K562 (cell line): ENCODE measurements at regions not wholly inside any gene's neighbourhood (a gene's known extent, or its start where the extent isn't known, plus 50 kb on each side); places are given as distances from the start of the nearest gene placed in this dataset.

Experiments
- ATAC-seq: fragments of 200-7000 bp; cut with Tn5 transposase; 3 replicates; pipeline ENCODE4 v1.9.1; 2020; ENCODE audit warnings: moderate library complexity
- BruUV-seq: library from RNA; stranded (reverse); fragments of 400-500 nt; replicated peaks from 2 replicates; lab custom pipeline; 2021; lab: Mats Ljungman, UMichigan
- CTCF ChIA-PET: fragments of 300-600 bp; formaldehyde crosslinking; extraction: SDS; loops from one replicate; lab custom pipeline; 2021; ENCODE audit warnings: low intra/inter-chr PET ratio; lab: Yijun Ruan, JAX
- POLR2A ChIA-PET: fragments of 300-600, 350-650 bp; sonication (Branson Sonifier 250); formaldehyde crosslinking; extraction: SDS; loops from one replicate; lab custom pipeline; 2021; ENCODE audit warnings: antibody characterized with exemption, inconsistent platforms; lab: Yijun Ruan, JAX
- DNase-seq, 4 experiments: peaks; one replicate each; pipeline versions ENCODE4 v3.0.0 to v3.0.0-alpha.2; 2011 to 2018; ENCODE audit warnings: low spot score in 3 of 4, mixed read lengths in 3 of 4; ENCODE audit errors: extremely low read depth in 1 of 4
- FAIRE-seq: peaks from 2 replicates; lab custom pipeline; 2011; peaks lifted over from hg19 to GRCh38; lab: Jason Lieb, UNC
- H2AFZ ChIP-seq: 2 replicates; pipeline ENCODE4 v1.6.0; 2011; ENCODE audit warnings: low read depth, low read length, control low read depth, inconsistent platforms
- H3K27ac ChIP-seq: fragments of 200-600 bp; 3 replicates; pipeline ENCODE4 v1.8.0; 2011; ENCODE audit warnings: low read depth, mild to moderate bottlenecking, control low read depth, inconsistent platforms, low read length, moderate library complexity, mixed read lengths; ENCODE audit errors: extremely low read depth
- H3K27me3 ChIP-seq, 2 experiments: fragments of 300-600 bp in 1 of 2; 2 replicates in 1 of 2; 3 replicates in 1 of 2; pipeline versions ENCODE4 v1.6.0 to v1.8.0; 2011; ENCODE audit warnings: inconsistent platforms in 2 of 2, low read length in 2 of 2, mild to moderate bottlenecking in 1 of 2, mixed read lengths in 1 of 2, moderate library complexity in 1 of 2; ENCODE audit not compliant: control insufficient read depth in 2 of 2, insufficient read depth in 2 of 2
- H3K36me3 ChIP-seq: fragments of 300-600 bp; 3 replicates; pipeline ENCODE4 v1.8.0; 2011; ENCODE audit warnings: mild to moderate bottlenecking, low read length, inconsistent platforms; ENCODE audit not compliant: control insufficient read depth, insufficient read depth
- H3K4me1 ChIP-seq, 2 experiments: fragments of 200-600 bp in 1 of 2; replicated peaks in 1 of 2; 2 replicates in 1 of 2; 3 replicates in 1 of 2; pipeline versions ENCODE4 v1.5.1 to v1.8.0; 2011; ENCODE audit warnings: inconsistent platforms in 2 of 2, low read length in 2 of 2, mild to moderate bottlenecking in 1 of 2, mixed read lengths in 1 of 2, moderate library complexity in 1 of 2; ENCODE audit not compliant: control insufficient read depth in 2 of 2, insufficient read depth in 2 of 2
- H3K4me2 ChIP-seq: 2 replicates; pipeline ENCODE4 v1.6.1; 2011; ENCODE audit warnings: low read length, control low read depth, inconsistent platforms, mixed read lengths; ENCODE audit not compliant: insufficient read depth
- H3K4me3 ChIP-seq: fragments of 200-600 bp; sonication (generic), shearing (Covaris generic); 2 replicates; pipeline ENCODE4 v1.5.1; 2016; ENCODE audit warnings: control low read depth, inconsistent platforms
- H3K79me2 ChIP-seq: fragments of 200-600 bp; 3 replicates; pipeline ENCODE4 v1.8.0; 2011; ENCODE audit warnings: low read length, inconsistent platforms; ENCODE audit not compliant: control insufficient read depth, insufficient read depth
- H3K9ac ChIP-seq, 2 experiments: 2 replicates each; pipeline versions ENCODE4 v1.6.0 to v1.6.1; 2011; ENCODE audit warnings: low read depth in 2 of 2, low read length in 2 of 2, control low read depth in 1 of 2, inconsistent platforms in 1 of 2, mild to moderate bottlenecking in 1 of 2, mixed read lengths in 1 of 2; ENCODE audit not compliant: insufficient read depth in 1 of 2
- H3K9me1 ChIP-seq: one replicate; pipeline ENCODE4 v1.6.0; 2011; ENCODE audit warnings: inconsistent platforms, mild to moderate bottlenecking, low read length, moderate library complexity; ENCODE audit not compliant: control insufficient read depth, insufficient read depth
- H3K9me3 ChIP-seq: replicated peaks from 2 replicates; pipeline ENCODE4 v1.5.1; 2011; ENCODE audit warnings: low read depth, low read length, inconsistent platforms; ENCODE audit not compliant: control insufficient read depth, insufficient read depth
- H4K20me1 ChIP-seq: replicated peaks from 2 replicates; pipeline ENCODE4 v1.6.1; 2011; ENCODE audit warnings: low read length, inconsistent platforms, mixed read lengths; ENCODE audit not compliant: control insufficient read depth, insufficient read depth
- CSDE1 ChIP-seq, 2 experiments: fragments of 450-650 bp; IDR thresholded peaks; 2 replicates each; pipeline ENCODE4 v1.6.1; 2016; ENCODE audit warnings: mild to moderate bottlenecking in 1 of 2
- EGR1 ChIP-seq: fragments of 450-650 bp; conservative IDR thresholded peaks from 2 replicates; pipeline ENCODE4 v1.6.1; 2017; ENCODE audit warnings: mild to moderate bottlenecking
- KLF13 ChIP-seq: fragments of 450-650 bp; IDR thresholded peaks from 2 replicates; pipeline ENCODE4 v1.6.1; 2016; ENCODE audit warnings: missing genetic modification characterization, low read depth, mild to moderate bottlenecking, missing compliant biosample characterization, moderate library complexity, borderline replicate concordance
- MCM7 ChIP-seq, 2 experiments: fragments of 450-650 bp; IDR thresholded peaks; 2 replicates each; pipeline ENCODE4 v1.6.1; 2016 to 2018
- MTA2 ChIP-seq: fragments of 450-650 bp; IDR thresholded peaks from 2 replicates; pipeline ENCODE4 v1.6.1; 2016; ENCODE audit warnings: low read depth
- NCOR1 ChIP-seq: fragments of 450-650 bp; IDR thresholded peaks from 2 replicates; pipeline ENCODE4 v1.6.1; 2016; ENCODE audit warnings: mild to moderate bottlenecking, moderate library complexity
- RAD21 ChIP-seq, 2 experiments: fragments of 250-450 bp in 1 of 2; fragments of 450-650 bp in 1 of 2; sonication (Bioruptor Pico) in 1 of 2; formaldehyde crosslinking in 1 of 2; IDR thresholded peaks in 1 of 2; conservative IDR thresholded peaks in 1 of 2; 2 replicates each; pipeline versions ENCODE4 v1.4.0 to v1.8.0; 2020 to 2022; ENCODE audit warnings: mild to moderate bottlenecking in 2 of 2, moderate library complexity in 1 of 2
- RAD51 ChIP-seq: fragments of 450-650 bp; IDR thresholded peaks from 2 replicates; pipeline ENCODE4 v1.7.1; 2016; ENCODE audit warnings: low read depth, mild to moderate bottlenecking, borderline replicate concordance
- RB1 ChIP-seq: fragments of 450-650 bp; IDR thresholded peaks from 2 replicates; pipeline ENCODE4 v1.6.1; 2017; ENCODE audit warnings: low read depth, mild to moderate bottlenecking
- RUNX1 ChIP-seq: sonication (generic); IDR thresholded peaks from 2 replicates; pipeline ENCODE4 v1.6.1; 2016; ENCODE audit warnings: antibody characterized with exemption, low read depth
- SIN3B ChIP-seq: fragments of 450-650 bp; IDR thresholded peaks from 2 replicates; pipeline ENCODE4 v1.6.1; 2017; ENCODE audit warnings: low read depth, mild to moderate bottlenecking, moderate library complexity
- TBP ChIP-seq: optimal IDR thresholded peaks from 2 replicates; pipeline ENCODE3; 2011; ENCODE audit warnings: low read depth, low read length, improper control_type of control experiment
- TCF7L2 ChIP-seq: fragments of 150-350 bp; IDR thresholded peaks from 2 replicates; pipeline ENCODE4 v1.6.1; 2016; ENCODE audit warnings: low read depth, mild to moderate bottlenecking, low read length, moderate library complexity
- ZBTB5 ChIP-seq: fragments of 450-650 bp; IDR thresholded peaks from 2 replicates; pipeline ENCODE4 v1.6.1; 2017; ENCODE audit warnings: antibody characterized with exemption
- ZNF644 ChIP-seq: fragments of 200-800 bp; sonication (Bioruptor generic); IDR thresholded peaks from 2 replicates; pipeline ENCODE4 v1.6.1; 2016; ENCODE audit warnings: low read depth, missing genetic modification characterization, missing compliant biosample characterization
- WGBS: fragments of 100-300 bp; shearing (Covaris generic); methylation state at CpG from one replicate; pipeline ENCODE4 v1.1.6; 2016; ENCODE audit warnings: low coverage, mixed read lengths; ENCODE audit not compliant: insufficient coverage; ENCODE audit errors: missing lambda C conversion rate; 5-methylcytosine and 5-hydroxymethylcytosine counted together
- in situ Hi-C: fragments of 300-500 bp; cut with MboI; formaldehyde crosslinking; loops from 4 replicates; pipeline ENCODE4 v1.15.0; 2018; ENCODE audit warnings: inconsistent platforms, mixed read lengths
- intact Hi-C: fragments of 100-400 bp; cut with micrococcal nuclease; formaldehyde crosslinking; loops from 2 replicates; pipeline ENCODE4 v1.14.2; 2022
- TF ChIP-seq, protein P1 (sequence below): sonication (generic); formaldehyde crosslinking; IDR thresholded peaks from 2 replicates; pipeline ENCODE4 v1.8.0; 2022; ENCODE audit warnings: missing genetic modification reagents, mild to moderate bottlenecking, borderline replicate concordance
- TF ChIP-seq, protein P2 (sequence below): sonication (generic); IDR thresholded peaks from 2 replicates; pipeline ENCODE4 v1.6.1; 2016

- Histone ChIP-seq H3K4me3 (no peak overlapping the region), H3K4me2 (no peak overlapping the region), H4K20me1 (no peaks in the 10 kb centered on the region), H3K27me3 (no peaks in the 10 kb centered on the region), H3K36me3 (no peaks in the 10 kb centered on the region), H3K27ac (no peak overlapping the region), H2AFZ (no peak overlapping the region), H3K9me1 (no peaks in the 10 kb centered on the region), H3K79me2 (no peaks in the 10 kb centered on the region), H3K9ac (no peak overlapping the region), H3K9me3 (no peaks in the 10 kb centered on the region), H3K4me1 (no peaks in the 10 kb centered on the region)
- no peak for FAIRE-seq
- no peak for DNase-seq
- 0% methylated on average over 3 of the region's 3 CpGs for WGBS
- TF ChIP-seq RAD51 (no peak), NCOR1 (no peak), CSDE1 (IDR thresholded peaks at IDR 0.05) (no peak), TCF7L2 (no peak), TBP (no peak), KLF13 (tag) (no peak), ZBTB5 (no peak), EGR1 (no peak), RB1 (no peak), RUNX1 (no peak), MTA2 (no peak), MCM7 (IDR thresholded peaks at IDR 0.05) (no peak), ZNF644 (tag) (no peak), RAD21 (CRISPR knock-in tag; conservative IDR thresholded peaks at IDR 0.05 in 1 of 2, IDR thresholded peaks at IDR 0.05 in 1 of 2) (no peak), SIN3B (no peak)
- TF ChIP-seq, protein P1, sequence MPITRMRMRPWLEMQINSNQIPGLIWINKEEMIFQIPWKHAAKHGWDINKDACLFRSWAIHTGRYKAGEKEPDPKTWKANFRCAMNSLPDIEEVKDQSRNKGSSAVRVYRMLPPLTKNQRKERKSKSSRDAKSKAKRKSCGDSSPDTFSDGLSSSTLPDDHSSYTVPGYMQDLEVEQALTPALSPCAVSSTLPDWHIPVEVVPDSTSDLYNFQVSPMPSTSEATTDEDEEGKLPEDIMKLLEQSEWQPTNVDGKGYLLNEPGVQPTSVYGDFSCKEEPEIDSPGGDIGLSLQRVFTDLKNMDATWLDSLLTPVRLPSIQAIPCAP, result no peak
- TF ChIP-seq, protein P2, sequence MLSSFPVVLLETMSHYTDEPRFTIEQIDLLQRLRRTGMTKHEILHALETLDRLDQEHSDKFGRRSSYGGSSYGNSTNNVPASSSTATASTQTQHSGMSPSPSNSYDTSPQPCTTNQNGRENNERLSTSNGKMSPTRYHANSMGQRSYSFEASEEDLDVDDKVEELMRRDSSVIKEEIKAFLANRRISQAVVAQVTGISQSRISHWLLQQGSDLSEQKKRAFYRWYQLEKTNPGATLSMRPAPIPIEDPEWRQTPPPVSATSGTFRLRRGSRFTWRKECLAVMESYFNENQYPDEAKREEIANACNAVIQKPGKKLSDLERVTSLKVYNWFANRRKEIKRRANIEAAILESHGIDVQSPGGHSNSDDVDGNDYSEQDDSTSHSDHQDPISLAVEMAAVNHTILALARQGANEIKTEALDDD, result no peak
- in situ Hi-C loops, result no loop called here
- ATAC-seq, result no peak
- intact Hi-C loops, result no loop called here
- BruUV-seq, result no TSS peak
- ChIA-PET CTCF (no interaction called here), POLR2A (no interaction called here)
Observed at GRCh38 chr3:104588442-104588841, 778.3 kb upstream of the ALCAM start.
